Astrocyte (in vitro differentiated cells and primary cell): ENCODE measurements at regions not wholly inside any gene's neighbourhood (a gene's known extent, or its start where the extent isn't known, plus 50 kb on each side); places are given as distances from the start of the nearest gene placed in this dataset.
"Not testable (repeated sequence)": the region's sequence is repeated elsewhere in the genome, so short reads cannot be mapped to it uniquely, and the experiment has no call there.

Experiments used
- DNase-seq: peaks from one replicate; pipeline ENCODE4 v3.0.0-alpha.2; 2010; ENCODE audit warnings: low read depth
- FAIRE-seq: peaks from 2 replicates; lab custom pipeline; 2011; peaks lifted over from hg19 to GRCh38; lab: Jason Lieb, UNC
- H2AFZ ChIP-seq: 2 replicates; pipeline ENCODE4 v1.6.0; 2012; ENCODE audit warnings: low read depth, low read length, inconsistent platforms
- H3K27ac ChIP-seq: 2 replicates; pipeline ENCODE4 v1.5.1; 2011; ENCODE audit warnings: low read depth, low read length, inconsistent platforms
- H3K27me3 ChIP-seq: 2 replicates; pipeline ENCODE4 v1.6.0; 2011; ENCODE audit warnings: low read length, inconsistent platforms; ENCODE audit not compliant: insufficient read depth
- H3K36me3 ChIP-seq: 2 replicates; pipeline ENCODE4 v1.5.1; 2011; ENCODE audit warnings: low read length, inconsistent platforms; ENCODE audit not compliant: insufficient read depth
- H3K4me1 ChIP-seq: 2 replicates; pipeline ENCODE4 v1.5.1; 2011; ENCODE audit warnings: low read length, inconsistent platforms; ENCODE audit not compliant: insufficient read depth
- H3K4me2 ChIP-seq: 2 replicates; pipeline ENCODE4 v1.6.0; 2012; ENCODE audit warnings: low read length, inconsistent platforms
- H3K4me3 ChIP-seq: 2 replicates; pipeline ENCODE4 v1.5.1; 2011; ENCODE audit warnings: low read depth, mild to moderate bottlenecking, low read length, inconsistent platforms; ENCODE audit not compliant: insufficient read depth
- H3K79me2 ChIP-seq: 2 replicates; pipeline ENCODE4 v1.6.0; 2012; ENCODE audit warnings: mild to moderate bottlenecking, low read length, inconsistent platforms; ENCODE audit not compliant: insufficient read depth
- H3K9ac ChIP-seq: 2 replicates; pipeline ENCODE4 v1.6.0; 2012; ENCODE audit warnings: mild to moderate bottlenecking, low read length, inconsistent platforms
- H3K9me3 ChIP-seq: 2 replicates; pipeline ENCODE4 v1.5.1; 2012; ENCODE audit warnings: low read depth, mild to moderate bottlenecking, low read length, inconsistent platforms; ENCODE audit not compliant: insufficient read depth
- H4K20me1 ChIP-seq: 2 replicates; pipeline ENCODE4 v1.6.0; 2012; ENCODE audit warnings: low read length, inconsistent platforms; ENCODE audit not compliant: insufficient read depth
- H3K27ac Mint-ChIP-seq: one replicate; pipeline ENCODE4 v1.8.0; 2021; ENCODE audit warnings: mild to moderate bottlenecking, mixed read lengths; ENCODE audit not compliant: unreplicated experiment
- H3K27me3 Mint-ChIP-seq: one replicate; pipeline ENCODE4 v1.8.0; 2021; ENCODE audit warnings: low read depth, mixed read lengths; ENCODE audit not compliant: unreplicated experiment
- H3K36me3 Mint-ChIP-seq: one replicate; pipeline ENCODE4 v1.8.0; 2021; ENCODE audit warnings: low read depth, mixed read lengths; ENCODE audit not compliant: unreplicated experiment
- H3K4me1 Mint-ChIP-seq: one replicate; pipeline ENCODE4 v1.8.0; 2021; ENCODE audit warnings: low read depth, mixed read lengths; ENCODE audit not compliant: unreplicated experiment
- H3K4me3 Mint-ChIP-seq: one replicate; pipeline ENCODE4 v1.8.0; 2021; ENCODE audit warnings: mild to moderate bottlenecking, moderate library complexity, mixed read lengths; ENCODE audit not compliant: unreplicated experiment
- H3K9me3 Mint-ChIP-seq: one replicate; pipeline ENCODE4 v1.8.0; 2021; ENCODE audit warnings: mild to moderate bottlenecking, mixed read lengths; ENCODE audit not compliant: unreplicated experiment
- CTCF ChIP-seq: IDR thresholded peaks from 2 replicates; pipeline ENCODE4 v1.5.1; 2011; ENCODE audit warnings: low read depth, mild to moderate bottlenecking, inconsistent platforms, low read length, moderate library complexity; ENCODE audit not compliant: insufficient read depth
- EZH2 ChIP-seq: IDR thresholded peaks from 2 replicates; pipeline ENCODE4 v1.6.1; 2012; ENCODE audit warnings: mild to moderate bottlenecking, low read length, inconsistent platforms; ENCODE audit not compliant: insufficient read depth

- no peak overlapping the region for H3K27ac ChIP-seq
- FAIRE-seq = peak; percentile 29
- H3K4me1 Mint-ChIP-seq = no peaks in the 10 kb centered on the region
Measured at GRCh38 chrX:138849521-138849920, 138.0 kb upstream of the FGF13 start.

GRCh38 chrX:138847930-138848329, 136.4 kb upstream of the FGF13 start:
- FAIRE-seq (peak; percentile 50), DNase-seq (peak; percentile 20)
- Histone ChIP-seq H2AFZ (no peak overlapping the region), H3K27me3 (no peaks in the 10 kb centered on the region), H4K20me1 (no peaks in the 10 kb centered on the region), H3K4me1 (no peaks in the 10 kb centered on the region), H3K4me2 (no peak overlapping the region), H3K79me2 (no peaks in the 10 kb centered on the region), H3K4me3 (no peak overlapping the region), H3K9ac (no peak overlapping the region), H3K36me3 (no peaks in the 10 kb centered on the region), H3K9me3 (no peaks in the 10 kb centered on the region), H3K27ac (no peak overlapping the region)
- Mint-ChIP-seq H3K4me1 (no peaks in the 10 kb centered on the region), H3K27me3 (no peaks in the 10 kb centered on the region), H3K36me3 (no peaks in the 10 kb centered on the region), H3K4me3 (no peak overlapping the region), H3K27ac (no peak overlapping the region), H3K9me3 (no peaks in the 10 kb centered on the region)
- TF ChIP-seq CTCF = peak; percentile 9
- no peak for TF ChIP-seq EZH2

More at GRCh38 chrX:138849521-138849920, 138.0 kb upstream of the FGF13 start:
- no peak overlapping the region for H3K27ac Mint-ChIP-seq
- Histone ChIP-seq H2AFZ (no peak overlapping the region), H3K4me1 (no peaks in the 10 kb centered on the region), H3K27me3 (no peaks in the 10 kb centered on the region), H3K9me3 (no peaks in the 10 kb centered on the region), H3K9ac (no peak overlapping the region), H3K4me2 (no peak overlapping the region), H3K4me3 (no peak overlapping the region), H3K36me3 (no peaks in the 10 kb centered on the region), H3K79me2 (no peaks in the 10 kb centered on the region), H4K20me1 (no peaks in the 10 kb centered on the region)
- no peak overlapping the region for H3K4me3 Mint-ChIP-seq
- no peaks in the 10 kb centered on the region for H3K36me3 Mint-ChIP-seq
- no peaks in the 10 kb centered on the region for H3K27me3 Mint-ChIP-seq
- DNase-seq = no peak
- no peak for TF ChIP-seq CTCF
- no peak for TF ChIP-seq EZH2
- no peaks in the 10 kb centered on the region for H3K9me3 Mint-ChIP-seq

GRCh38 chrX:138845786-138846185, 134.3 kb upstream of the FGF13 start:
- no peak for FAIRE-seq
- H3K4me3 ChIP-seq = no peak overlapping the region
- no peak for DNase-seq
- H3K36me3 ChIP-seq = no peaks in the 10 kb centered on the region
- no peaks in the 10 kb centered on the region for H4K20me1 ChIP-seq
- no peak overlapping the region for H2AFZ ChIP-seq
- H3K9me3 ChIP-seq = no peaks in the 10 kb centered on the region
- no peaks in the 10 kb centered on the region for H3K27me3 ChIP-seq
- TF ChIP-seq EZH2 (no peak), CTCF (no peak)
- no peak overlapping the region for H3K9ac ChIP-seq
- Mint-ChIP-seq H3K9me3 (no peaks in the 10 kb centered on the region), H3K36me3 (no peaks in the 10 kb centered on the region), H3K27me3 (no peaks in the 10 kb centered on the region), H3K4me3 (no peak overlapping the region), H3K27ac (no peak overlapping the region), H3K4me1 (no peaks in the 10 kb centered on the region)
- no peaks in the 10 kb centered on the region for H3K4me1 ChIP-seq
- H3K27ac ChIP-seq = no peak overlapping the region
- no peaks in the 10 kb centered on the region for H3K79me2 ChIP-seq
- no peak overlapping the region for H3K4me2 ChIP-seq

GRCh38 chrX:138807400-138807799, 95.9 kb upstream of the FGF13 start:
- H3K4me3 Mint-ChIP-seq, H3K9ac ChIP-seq, H3K4me1 Mint-ChIP-seq, H3K36me3 Mint-ChIP-seq, H3K4me3 ChIP-seq, H3K9me3 Mint-ChIP-seq, H3K4me1 ChIP-seq, H3K4me2 ChIP-seq, H4K20me1 ChIP-seq, H3K27me3 ChIP-seq, H3K36me3 ChIP-seq, H3K27me3 Mint-ChIP-seq, H3K27ac ChIP-seq, H3K27ac Mint-ChIP-seq, DNase-seq, H3K79me2 ChIP-seq, FAIRE-seq, H2AFZ ChIP-seq, H3K9me3 ChIP-seq: not testable (repeated sequence)
